ENCODE measurements at regions not wholly inside any gene's neighbourhood (a gene's known extent, or its start where the extent isn't known, plus 50 kb on each side); places are given as distances from the start of the nearest gene placed in this dataset.

DNA sequence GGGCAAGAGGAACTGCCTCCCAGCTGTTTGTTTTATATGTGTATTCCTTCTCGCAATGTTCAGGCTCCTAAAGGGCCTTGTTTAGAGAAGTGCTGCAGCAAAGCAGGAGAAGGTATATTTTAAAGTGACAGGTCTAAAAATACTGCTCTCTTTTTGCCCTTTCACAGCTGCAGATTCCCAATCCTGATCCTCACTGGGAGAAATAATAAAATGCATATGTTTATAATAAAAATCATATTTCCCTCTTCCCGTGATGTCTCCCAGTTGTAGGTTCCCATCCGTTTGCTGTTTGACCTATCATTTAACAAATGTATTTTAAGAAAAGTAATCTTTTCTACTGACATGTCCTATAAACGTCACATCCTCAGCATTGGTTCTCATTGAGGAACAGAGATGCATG, 62.7 kb upstream of the GPC4 start (continued):
- TF ChIP-seq ZSCAN23 (tag by site-specific recombination; IDR thresholded peaks at IDR 0.05) (no peak), ZNF560 (tag by site-specific recombination; IDR thresholded peaks at IDR 0.05; ENCODE audit: borderline replicate concordance) (no peak), ZNF292 (tag by site-specific recombination; IDR thresholded peaks at IDR 0.05; ENCODE audit: borderline replicate concordance, low read depth) (no peak), FEZF1 (tag by site-specific recombination; IDR thresholded peaks at IDR 0.05) (no peak), ZNF792 (tag by site-specific recombination; IDR thresholded peaks at IDR 0.05) (no peak), SP7 (tag by site-specific recombination; IDR thresholded peaks at IDR 0.05) (no peak)
- TF ChIP-seq, protein P1, sequence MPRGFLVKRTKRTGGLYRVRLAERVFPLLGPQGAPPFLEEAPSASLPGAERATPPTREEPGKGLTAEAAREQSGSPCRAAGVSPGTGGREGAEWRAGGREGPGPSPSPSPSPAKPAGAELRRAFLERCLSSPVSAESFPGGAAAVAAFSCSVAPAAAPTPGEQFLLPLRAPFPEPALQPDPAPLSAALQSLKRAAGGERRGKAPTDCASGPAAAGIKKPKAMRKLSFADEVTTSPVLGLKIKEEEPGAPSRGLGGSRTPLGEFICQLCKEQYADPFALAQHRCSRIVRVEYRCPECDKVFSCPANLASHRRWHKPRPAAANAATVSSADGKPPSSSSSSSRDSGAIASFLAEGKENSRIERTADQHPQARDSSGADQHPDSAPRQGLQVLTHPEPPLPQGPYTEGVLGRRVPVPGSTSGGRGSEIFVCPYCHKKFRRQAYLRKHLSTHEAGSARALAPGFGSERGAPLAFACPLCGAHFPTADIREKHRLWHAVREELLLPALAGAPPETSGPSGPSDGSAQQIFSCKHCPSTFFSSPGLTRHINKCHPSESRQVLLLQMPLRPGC (tag by site-specific recombination; IDR thresholded peaks at IDR 0.05), result no peak

DNA sequence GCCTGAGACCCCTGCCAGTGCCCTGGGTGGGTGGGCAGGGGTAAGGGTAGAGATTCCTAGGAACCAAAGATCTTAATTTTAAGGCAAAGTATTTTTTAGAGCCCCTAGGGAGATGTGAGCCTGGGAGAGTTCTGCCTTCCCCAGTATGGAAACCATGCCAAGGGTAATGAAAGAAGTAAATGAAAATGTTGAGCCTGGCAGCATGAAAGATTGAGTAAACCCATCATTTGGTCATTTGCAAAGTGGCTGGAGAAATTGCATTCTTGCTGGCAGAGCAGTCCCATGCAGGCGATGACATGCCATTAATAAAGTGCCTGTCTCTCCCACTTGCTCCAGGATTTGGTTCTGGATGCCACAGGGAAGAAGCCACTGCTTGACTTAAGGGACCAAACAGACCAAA, 60.7 kb upstream of the GPC4 start:
- no peak overlapping the region for H3K4me3 ChIP-seq (ENCODE audit: low read depth, low read length)
- H3K9me3 ChIP-seq (ENCODE audit: control insufficient read depth, insufficient read depth, low read depth, low read length), result no peaks in the 10 kb centered on the region
- CTCF ChIA-PET, result no interaction called here
- TF ChIP-seq TRIM28 (IDR thresholded peaks at IDR 0.05; ENCODE audit: borderline replicate concordance, low read length), result no peak
- TF ChIP-seq ZNF132 (tag by site-specific recombination; IDR thresholded peaks at IDR 0.05; ENCODE audit: borderline replicate concordance), result no peak
- no peak for TF ChIP-seq ZNF391 (tag by site-specific recombination; IDR thresholded peaks at IDR 0.05; ENCODE audit: borderline replicate concordance, low read depth)
- no peak for TF ChIP-seq ZNF837 (tag by site-specific recombination; IDR thresholded peaks at IDR 0.05)
- TF ChIP-seq ZNF791 (tag by site-specific recombination; IDR thresholded peaks at IDR 0.05), result no peak
- no peak for TF ChIP-seq MZF1 (tag by site-specific recombination; IDR thresholded peaks at IDR 0.05; ENCODE audit: borderline replicate concordance)
- TF ChIP-seq ZNF202 (tag by site-specific recombination; IDR thresholded peaks at IDR 0.05; ENCODE audit: borderline replicate concordance), result no peak
- no peak for TF ChIP-seq ZNF214 (tag by site-specific recombination; IDR thresholded peaks at IDR 0.05; ENCODE audit: borderline replicate concordance)
- no peak for TF ChIP-seq SALL2 (tag by site-specific recombination; IDR thresholded peaks at IDR 0.05; ENCODE audit: borderline replicate concordance)
- TF ChIP-seq RBAK (tag by site-specific recombination; IDR thresholded peaks at IDR 0.05), result no peak
- TF ChIP-seq ZBTB1 (tag by site-specific recombination; IDR thresholded peaks at IDR 0.05), result no peak
- TF ChIP-seq ZNF37A (tag by site-specific recombination; IDR thresholded peaks at IDR 0.05), result no peak
- TF ChIP-seq ZBTB8A (tag by site-specific recombination; IDR thresholded peaks at IDR 0.05), result no peak
- no peak for TF ChIP-seq ZNF350 (tag by site-specific recombination; IDR thresholded peaks at IDR 0.05)
- no peak for TF ChIP-seq BCL11A (tag by site-specific recombination; IDR thresholded peaks at IDR 0.05; ENCODE audit: low read depth)
- no peaks in the 10 kb centered on the region for H3K4me1 ChIP-seq (ENCODE audit: control insufficient read depth, insufficient read depth, low read length)
- POLR2A ChIA-PET, result no interaction called here
- no peaks in the 10 kb centered on the region for H3K36me3 ChIP-seq (ENCODE audit: control insufficient read depth in 2 of 2, insufficient read depth in 1 of 2, low read length in 2 of 2)
- no peak overlapping the region for H3K27ac ChIP-seq (ENCODE audit: extremely low read depth, low read depth, low read length)

DNA sequence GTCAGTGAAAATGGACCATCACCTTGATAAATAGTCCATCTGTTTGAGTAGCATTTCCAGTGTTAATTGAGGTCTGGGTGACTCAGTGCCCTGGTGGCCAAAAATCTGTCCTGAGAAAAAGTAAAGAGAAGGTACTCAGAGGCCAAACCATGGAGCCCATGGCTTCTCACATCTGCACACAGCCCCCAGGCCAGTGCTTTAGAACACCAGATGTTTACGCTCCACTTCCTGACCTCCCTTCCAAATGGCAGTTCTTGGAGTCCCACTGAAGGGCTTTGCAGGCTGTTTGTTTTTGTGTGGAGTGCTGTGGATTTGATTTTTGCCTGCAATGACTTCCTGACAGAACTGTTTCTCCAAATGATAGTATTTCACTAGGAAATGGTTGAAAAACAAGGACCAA, 60.2 kb upstream of the GPC4 start:
- CTCF ChIA-PET, result no interaction called here
- Histone ChIP-seq H3K4me3 (ENCODE audit: low read depth, low read length) (no peak overlapping the region), H3K36me3 (ENCODE audit: control insufficient read depth in 2 of 2, insufficient read depth in 1 of 2, low read length in 2 of 2) (no peaks in the 10 kb centered on the region), H3K4me1 (ENCODE audit: control insufficient read depth, insufficient read depth, low read length) (no peaks in the 10 kb centered on the region), H3K9me3 (ENCODE audit: control insufficient read depth, insufficient read depth, low read depth, low read length) (no peaks in the 10 kb centered on the region), H3K27ac (ENCODE audit: extremely low read depth, low read depth, low read length) (no peak overlapping the region)
- POLR2A ChIA-PET, result no interaction called here
- TF ChIP-seq, protein P2, sequence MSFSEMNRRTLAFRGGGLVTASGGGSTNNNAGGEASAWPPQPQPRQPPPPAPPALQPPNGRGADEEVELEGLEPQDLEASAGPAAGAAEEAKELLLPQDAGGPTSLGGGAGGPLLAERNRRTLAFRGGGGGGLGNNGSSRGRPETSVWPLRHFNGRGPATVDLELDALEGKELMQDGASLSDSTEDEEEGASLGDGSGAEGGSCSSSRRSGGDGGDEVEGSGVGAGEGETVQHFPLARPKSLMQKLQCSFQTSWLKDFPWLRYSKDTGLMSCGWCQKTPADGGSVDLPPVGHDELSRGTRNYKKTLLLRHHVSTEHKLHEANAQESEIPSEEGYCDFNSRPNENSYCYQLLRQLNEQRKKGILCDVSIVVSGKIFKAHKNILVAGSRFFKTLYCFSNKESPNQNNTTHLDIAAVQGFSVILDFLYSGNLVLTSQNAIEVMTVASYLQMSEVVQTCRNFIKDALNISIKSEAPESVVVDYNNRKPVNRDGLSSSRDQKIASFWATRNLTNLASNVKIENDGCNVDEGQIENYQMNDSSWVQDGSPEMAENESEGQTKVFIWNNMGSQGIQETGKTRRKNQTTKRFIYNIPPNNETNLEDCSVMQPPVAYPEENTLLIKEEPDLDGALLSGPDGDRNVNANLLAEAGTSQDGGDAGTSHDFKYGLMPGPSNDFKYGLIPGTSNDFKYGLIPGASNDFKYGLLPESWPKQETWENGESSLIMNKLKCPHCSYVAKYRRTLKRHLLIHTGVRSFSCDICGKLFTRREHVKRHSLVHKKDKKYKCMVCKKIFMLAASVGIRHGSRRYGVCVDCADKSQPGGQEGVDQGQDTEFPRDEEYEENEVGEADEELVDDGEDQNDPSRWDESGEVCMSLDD (tag by site-specific recombination; IDR thresholded peaks at IDR 0.05), result no peak
- TF ChIP-seq, protein P3, sequence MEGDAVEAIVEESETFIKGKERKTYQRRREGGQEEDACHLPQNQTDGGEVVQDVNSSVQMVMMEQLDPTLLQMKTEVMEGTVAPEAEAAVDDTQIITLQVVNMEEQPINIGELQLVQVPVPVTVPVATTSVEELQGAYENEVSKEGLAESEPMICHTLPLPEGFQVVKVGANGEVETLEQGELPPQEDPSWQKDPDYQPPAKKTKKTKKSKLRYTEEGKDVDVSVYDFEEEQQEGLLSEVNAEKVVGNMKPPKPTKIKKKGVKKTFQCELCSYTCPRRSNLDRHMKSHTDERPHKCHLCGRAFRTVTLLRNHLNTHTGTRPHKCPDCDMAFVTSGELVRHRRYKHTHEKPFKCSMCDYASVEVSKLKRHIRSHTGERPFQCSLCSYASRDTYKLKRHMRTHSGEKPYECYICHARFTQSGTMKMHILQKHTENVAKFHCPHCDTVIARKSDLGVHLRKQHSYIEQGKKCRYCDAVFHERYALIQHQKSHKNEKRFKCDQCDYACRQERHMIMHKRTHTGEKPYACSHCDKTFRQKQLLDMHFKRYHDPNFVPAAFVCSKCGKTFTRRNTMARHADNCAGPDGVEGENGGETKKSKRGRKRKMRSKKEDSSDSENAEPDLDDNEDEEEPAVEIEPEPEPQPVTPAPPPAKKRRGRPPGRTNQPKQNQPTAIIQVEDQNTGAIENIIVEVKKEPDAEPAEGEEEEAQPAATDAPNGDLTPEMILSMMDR (tag by site-specific recombination; IDR thresholded peaks at IDR 0.05), result no peak
- TF ChIP-seq ZNF248 (tag by site-specific recombination; IDR thresholded peaks at IDR 0.05) (no peak), RBAK (tag by site-specific recombination; IDR thresholded peaks at IDR 0.05) (no peak), ZXDB (tag by site-specific recombination; IDR thresholded peaks at IDR 0.05) (no peak), GFI1B (tag by site-specific recombination; IDR thresholded peaks at IDR 0.05) (no peak), SETDB1 (IDR thresholded peaks at IDR 0.05; ENCODE audit: insufficient read length, low read length) (no peak), SCRT2 (tag by site-specific recombination; IDR thresholded peaks at IDR 0.05) (no peak)
- TF ChIP-seq, protein P4, sequence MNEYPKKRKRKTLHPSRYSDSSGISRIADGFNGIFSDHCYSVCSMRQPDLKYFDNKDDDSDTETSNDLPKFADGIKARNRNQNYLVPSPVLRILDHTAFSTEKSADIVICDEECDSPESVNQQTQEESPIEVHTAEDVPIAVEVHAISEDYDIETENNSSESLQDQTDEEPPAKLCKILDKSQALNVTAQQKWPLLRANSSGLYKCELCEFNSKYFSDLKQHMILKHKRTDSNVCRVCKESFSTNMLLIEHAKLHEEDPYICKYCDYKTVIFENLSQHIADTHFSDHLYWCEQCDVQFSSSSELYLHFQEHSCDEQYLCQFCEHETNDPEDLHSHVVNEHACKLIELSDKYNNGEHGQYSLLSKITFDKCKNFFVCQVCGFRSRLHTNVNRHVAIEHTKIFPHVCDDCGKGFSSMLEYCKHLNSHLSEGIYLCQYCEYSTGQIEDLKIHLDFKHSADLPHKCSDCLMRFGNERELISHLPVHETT (tag by site-specific recombination; IDR thresholded peaks at IDR 0.05), result no peak
